Stimulated activated CD4-positive, alpha-beta T cell treated with anti-CD3 and anti-CD28 coated beads, Interleukin-4, amount 100 ng/mL, for 1 hour (primary cell): ENCODE measurements at regions not wholly inside any gene's neighbourhood (a gene's known extent, or its start where the extent isn't known, plus 50 kb on each side); places are given as distances from the start of the nearest gene placed in this dataset.

Experiments used
- DNase-seq: peaks from one replicate; pipeline ENCODE4 v3.0.0-alpha.2; 2020

DNA sequence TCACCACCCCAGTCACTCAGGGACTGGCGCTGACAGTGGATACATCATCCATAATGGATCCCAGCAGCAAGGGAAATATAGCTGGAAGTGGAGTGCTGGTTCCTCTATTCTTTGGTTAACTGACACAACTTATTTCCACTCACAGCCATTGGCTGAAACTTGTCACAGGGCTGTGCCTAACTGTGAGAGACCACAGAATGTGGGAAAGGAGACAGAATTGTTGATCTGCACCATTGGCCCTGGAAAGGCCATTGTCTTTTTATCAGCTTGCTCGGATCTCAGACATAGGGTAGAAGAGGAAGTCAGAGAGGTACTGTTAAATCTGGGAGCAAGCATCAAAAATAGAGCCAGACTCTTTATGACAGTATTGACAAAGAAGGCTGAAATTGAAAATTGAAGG, 451.3 kb downstream of the AJAP1 start:
- no peak for DNase-seq

- no peak for DNase-seq
These were observed 445.1 kb downstream of the AJAP1 start for GRCh38 chr1:5099558-5099957.

GRCh38 chr1:5098981-5099385, 444.6 kb downstream of the AJAP1 start:
- no peak for DNase-seq

DNA sequence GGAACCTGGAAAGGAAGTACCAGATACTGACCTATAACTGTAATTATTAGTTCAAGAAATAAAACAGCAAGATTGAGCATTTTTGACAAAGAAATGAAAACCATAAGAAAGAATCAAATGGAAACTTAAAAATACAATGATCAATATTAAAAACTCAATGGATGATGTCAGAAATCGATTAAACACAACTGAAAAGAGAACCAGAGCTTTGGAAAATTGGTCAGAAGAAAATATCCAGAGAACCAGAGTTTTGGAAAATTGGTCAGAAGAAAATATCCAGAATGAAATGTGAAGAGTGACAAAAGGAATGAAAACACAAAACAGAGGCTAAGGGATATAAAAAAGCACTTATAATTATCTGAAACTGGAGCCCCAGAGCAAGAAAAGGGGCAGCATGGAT, 438.6 kb downstream of the AJAP1 start:
- DNase-seq: no peak

GRCh38 chr1:5084676-5085075, 430.3 kb downstream of the AJAP1 start:
- no peak for DNase-seq

DNA sequence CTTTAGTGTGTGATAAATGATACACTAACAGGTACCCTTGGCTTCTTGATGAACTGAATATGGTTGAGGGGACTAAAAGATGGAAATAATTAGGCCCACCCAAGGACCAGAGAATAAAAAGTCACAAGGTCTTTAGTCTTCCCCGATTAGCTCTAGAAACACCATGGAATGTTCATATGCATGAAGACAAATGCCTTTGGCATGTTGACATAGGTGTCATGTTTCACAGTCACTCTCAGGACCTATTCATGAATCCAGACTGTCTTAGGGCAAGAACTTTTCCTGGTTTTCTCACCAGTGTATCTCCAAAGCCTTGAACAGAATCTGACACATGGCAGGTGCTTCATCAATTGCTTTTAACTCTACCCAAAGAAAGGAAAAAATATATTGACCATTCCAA, 412.8 kb downstream of the AJAP1 start:
- no peak for DNase-seq

DNA sequence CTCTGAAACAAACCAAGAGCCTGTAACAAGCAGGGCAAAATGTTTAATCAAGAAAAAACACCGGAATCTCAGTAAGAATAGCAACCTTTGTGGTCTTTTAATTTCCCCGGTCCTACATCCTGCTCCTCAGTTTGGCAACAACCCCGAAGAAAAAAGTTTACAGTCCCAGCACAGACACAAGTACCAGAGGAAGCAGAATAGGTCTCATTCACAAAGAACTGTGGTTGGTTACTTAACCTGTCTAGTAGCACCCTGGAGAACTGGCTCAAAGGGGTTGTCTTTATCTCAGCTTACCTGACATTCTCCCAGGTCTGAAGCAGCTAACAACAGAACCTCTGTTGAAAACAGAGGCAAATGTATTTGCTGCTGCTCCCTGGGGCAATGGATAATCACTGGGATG, 399.3 kb downstream of the AJAP1 start:
- DNase-seq: no peak

GRCh38 chr1:5029136-5029535, 374.7 kb downstream of the AJAP1 start:
- no peak for DNase-seq

DNA sequence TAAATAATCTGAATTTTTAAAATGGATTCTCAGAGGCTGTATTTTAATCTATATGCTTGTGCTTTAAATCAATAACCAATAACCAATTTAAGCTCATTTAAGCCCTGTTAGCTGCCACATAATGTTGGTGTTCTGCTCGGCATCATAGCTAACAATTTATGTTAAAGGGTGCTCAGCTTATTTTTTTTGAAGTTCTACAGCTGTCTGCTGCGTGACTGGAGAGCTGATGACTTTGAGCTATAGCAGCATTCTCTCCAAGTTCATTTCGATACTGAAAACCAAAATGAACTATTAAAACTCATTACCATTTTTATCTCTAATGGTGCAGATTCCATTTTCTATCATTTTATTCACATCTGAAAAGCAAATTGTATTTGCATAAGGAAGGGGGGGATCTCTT, 357.8 kb downstream of the AJAP1 start:
- no peak for DNase-seq

GRCh38 chr1:5010656-5011055, 356.2 kb downstream of the AJAP1 start:
- no peak for DNase-seq

DNA sequence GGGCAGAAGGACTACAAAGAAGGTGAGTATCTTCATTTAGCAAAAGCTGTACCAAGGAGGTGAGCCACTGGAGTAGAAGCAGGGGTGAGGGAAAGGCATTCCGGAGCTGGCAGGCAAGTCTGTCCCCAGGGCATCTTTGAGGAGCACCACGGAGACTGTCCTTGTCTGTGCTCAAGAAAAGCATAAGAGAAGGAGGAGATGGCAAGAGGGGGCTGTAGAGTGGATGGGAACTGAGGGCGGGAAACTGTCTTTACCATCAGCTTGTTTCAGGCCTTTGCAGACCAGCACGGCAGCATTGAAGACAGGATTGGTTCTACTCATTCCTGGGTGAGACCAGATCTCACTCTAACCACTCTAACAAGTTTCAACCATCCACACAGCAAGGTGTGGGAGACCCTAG, 355.8 kb downstream of the AJAP1 start:
- DNase-seq: no peak

DNA sequence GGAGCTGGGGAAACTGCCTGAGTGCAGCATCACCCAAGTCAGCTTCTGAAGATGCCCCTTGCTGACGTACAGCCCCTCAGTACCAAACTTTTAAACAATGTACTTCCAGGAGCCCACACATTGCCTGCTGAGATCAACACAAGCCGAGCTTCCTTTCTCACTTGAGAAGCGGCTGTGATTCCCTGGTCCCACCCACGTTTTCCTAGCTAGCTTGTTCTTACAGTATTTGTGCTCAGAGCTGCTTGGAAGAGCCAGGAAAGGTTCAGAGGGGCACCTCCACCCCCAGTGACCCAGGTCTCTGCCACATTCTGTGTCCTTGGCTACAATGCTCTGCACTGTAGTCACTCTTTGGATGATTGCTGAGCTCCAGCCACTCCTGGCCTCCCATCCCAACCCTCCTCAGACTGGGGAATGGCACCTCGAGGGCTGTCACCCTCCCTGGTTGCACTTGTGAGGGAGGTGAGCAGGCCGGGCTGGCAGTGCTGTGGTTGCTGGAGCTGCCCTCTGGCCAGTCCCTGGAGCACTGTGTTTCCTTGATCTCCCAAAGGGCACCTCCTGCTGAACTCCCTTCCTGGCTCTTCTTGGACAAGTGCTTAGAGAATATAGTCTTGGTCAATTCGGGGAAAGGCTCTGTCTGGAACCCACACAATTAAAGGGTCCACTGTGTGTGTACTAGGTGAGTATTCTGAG, 355.1 kb downstream of the AJAP1 start:
- DNase-seq: no peak

DNA sequence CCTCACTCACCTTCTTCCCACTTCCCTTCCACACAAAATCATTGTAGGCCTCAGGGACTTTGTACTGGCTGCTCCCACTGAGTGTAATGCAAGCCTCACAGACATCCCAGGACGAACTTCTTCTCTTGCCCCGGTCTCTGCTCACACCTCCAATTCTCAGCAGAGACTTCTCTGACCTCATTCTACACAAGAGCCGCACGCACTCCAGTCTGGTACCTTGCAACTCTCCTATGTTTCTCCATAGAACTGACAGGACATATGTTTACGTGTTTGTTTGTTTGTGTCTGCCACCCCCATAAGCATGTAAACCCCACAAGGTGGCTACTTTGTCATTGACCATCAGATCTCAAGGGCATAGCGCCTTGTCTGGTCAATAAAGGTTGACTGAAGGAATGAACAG, 350.8 kb downstream of the AJAP1 start:
- no peak for DNase-seq

DNA sequence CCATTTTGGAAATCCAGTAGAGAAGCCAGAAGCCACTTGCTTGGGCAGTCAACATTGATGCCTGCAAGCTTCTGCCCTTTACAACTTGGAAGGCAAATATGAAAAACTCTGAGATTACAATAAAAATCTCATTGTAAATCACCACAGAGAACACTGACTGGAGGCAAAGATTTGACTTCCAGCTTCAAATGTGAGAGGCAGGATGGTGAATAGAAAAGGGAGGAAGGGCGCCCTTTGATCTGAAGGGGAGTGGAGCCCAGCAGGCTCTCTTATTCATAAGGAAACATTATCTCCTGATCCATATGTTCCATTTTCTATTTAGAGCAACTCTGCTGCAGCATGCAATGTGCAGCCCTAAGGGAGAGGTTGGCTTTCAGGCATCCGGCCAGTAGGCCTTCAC, 348.3 kb downstream of the AJAP1 start:
- DNase-seq: no peak

- no peak for DNase-seq
These were observed 347.1 kb downstream of the AJAP1 start for GRCh38 chr1:5001466-5001865.

- DNase-seq: no peak
These were observed 331.9 kb downstream of the AJAP1 start for GRCh38 chr1:4986306-4986705.

DNA sequence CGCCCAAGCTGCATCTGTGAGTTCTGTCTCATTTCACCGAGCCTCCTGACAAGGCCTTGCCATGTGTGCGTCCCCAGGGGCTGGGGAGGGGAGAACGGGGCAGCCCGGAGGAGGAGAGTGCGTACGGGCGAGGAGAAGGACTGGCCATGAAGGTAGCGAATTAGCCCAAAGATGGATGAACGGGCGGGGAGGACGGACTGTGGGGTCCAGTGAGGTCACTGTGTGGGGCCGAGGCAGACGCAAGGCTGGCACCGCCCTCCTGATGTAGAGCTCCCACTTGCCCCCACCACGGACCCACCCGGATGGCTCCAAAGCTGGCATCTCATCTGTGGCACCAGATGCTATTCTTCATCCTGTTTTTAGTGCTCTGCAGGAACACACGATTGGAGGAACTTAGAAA, 330.4 kb downstream of the AJAP1 start:
- no peak for DNase-seq

DNA sequence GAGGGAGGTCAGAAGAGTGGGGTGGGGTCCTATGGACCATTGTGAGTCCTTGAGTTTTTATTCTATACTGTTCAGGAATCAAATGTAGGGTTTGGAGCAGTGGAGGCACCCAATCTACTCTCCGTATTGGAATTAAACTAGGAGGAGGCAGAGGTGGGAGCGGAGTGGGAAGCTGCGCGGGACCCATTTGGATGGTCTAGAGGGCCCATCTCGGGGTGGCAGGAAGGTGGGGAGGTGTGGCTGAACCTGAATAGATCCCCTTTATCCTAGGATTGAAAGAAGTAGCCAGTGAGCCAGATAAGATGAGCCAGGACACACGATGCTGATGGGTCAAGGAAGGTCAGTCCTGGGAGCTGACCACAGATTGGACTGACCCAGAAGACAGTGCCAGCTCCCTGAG, 325.8 kb downstream of the AJAP1 start:
- DNase-seq: no peak

DNA sequence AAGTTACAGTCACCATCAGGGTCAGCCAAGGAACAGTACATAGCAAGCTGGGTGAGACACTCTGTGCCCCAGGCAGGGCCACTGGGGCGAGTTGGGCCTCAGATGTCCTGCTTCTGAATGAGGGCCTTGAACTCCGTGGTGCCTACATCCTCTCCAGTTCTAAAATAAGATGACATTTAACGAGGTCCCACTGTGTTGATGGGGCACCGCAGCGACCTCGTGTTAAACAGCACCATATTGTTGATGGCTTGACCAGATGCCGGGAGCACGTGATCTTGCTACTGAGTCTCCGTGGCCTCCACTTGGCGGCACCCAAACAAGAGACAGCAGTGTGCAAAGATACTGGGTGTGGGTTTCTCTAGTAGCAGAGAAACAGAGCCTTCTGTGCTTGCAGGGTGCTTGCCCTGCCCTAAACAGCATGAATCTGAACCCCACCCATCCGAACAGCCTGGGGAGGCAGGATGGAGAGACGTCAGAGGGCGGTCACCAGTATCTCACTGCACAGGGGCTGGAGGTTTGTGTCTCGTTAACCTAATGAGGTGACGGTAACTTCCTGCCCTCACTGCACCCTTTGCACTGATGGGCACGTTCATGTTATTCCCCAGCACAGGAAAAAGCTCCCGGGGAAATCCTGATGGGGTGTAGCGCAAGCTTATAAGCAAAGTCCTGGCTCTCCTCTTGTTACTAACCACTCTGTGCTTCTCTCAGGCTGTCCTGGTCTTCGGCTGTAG, 324.4 kb downstream of the AJAP1 start:
- no peak for DNase-seq

DNA sequence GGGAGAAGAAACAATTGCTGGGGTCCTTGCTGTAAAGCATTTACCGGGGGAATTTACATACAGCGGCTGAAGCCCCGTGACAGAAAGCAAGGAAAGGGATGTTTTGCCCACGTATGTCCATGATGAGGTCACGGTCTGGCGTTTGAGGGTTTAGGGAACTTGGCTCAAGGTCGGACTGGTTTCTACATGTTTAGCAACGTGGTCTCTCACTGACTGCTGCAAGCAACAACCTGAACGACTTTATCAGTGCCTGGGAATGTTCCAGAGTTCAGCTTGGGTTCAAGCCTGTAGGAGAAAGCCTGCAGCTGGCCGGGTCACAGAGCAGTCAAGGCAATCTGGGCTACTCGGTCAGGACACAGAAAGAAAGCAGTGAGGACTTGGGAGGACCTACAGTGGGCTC, 323.3 kb downstream of the AJAP1 start:
- no peak for DNase-seq

DNA sequence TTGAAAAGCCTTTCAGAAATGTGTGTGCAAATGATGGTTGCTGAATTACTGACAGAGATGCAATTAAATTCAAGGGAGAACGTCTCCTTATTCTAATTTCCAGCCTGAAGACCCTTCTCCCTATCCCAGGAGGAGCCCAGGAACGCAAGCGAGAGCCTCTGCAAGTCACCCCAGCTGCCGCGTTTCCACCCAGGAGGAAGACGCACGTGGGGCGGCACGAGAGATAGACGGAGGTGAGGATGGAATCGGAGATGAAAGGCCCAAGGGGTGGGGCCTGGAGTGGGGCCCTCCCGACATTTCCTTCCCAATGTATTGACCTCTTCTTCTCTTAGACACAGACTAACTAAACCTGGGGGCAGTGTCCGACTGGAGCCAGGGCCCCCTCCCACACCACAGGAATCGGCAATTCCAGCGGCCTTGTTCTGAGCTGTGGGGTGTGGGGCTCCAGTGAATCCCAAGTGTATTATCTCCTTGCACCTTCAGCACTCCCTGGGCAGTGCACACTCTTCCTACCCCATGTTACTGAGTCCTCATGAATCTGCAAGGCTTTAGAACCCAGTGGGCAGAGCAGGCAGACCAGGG, 322.5 kb downstream of the AJAP1 start:
- DNase-seq: no peak

- DNase-seq: no peak
These were observed 321.4 kb downstream of the AJAP1 start for GRCh38 chr1:4975856-4976255.

- DNase-seq: no peak
These were observed 320.7 kb downstream of the AJAP1 start for GRCh38 chr1:4974981-4975685.

DNA sequence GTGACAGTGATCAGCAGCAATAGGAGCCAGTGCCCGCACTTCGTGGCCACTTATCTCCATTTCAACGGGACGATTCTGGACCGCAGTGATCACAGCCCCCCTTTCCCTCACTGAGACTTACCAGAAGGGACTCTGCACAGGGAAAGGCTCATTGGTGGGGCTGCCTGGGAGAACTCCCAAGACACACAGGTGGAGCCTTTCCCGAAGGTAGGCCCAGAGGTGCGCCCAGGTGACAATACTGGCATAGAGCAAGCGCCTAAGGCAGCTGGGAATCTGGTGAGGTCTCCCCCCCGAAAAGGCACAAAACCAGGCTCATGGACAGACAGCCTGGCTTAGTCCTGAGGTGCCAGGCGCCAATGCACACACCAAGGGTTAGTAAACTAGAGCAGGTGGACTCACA, 318.9 kb downstream of the AJAP1 start:
- no peak for DNase-seq
